ENCODE measurements at regions not wholly inside any gene's neighbourhood (a gene's known extent, or its start where the extent isn't known, plus 50 kb on each side); places are given as distances from the start of the nearest gene placed in this dataset.

- DNase-seq, result no peak
Observed at GRCh38 chr22:49564666-49565515, 262.8 kb downstream of the BRD1 start.

DNA sequence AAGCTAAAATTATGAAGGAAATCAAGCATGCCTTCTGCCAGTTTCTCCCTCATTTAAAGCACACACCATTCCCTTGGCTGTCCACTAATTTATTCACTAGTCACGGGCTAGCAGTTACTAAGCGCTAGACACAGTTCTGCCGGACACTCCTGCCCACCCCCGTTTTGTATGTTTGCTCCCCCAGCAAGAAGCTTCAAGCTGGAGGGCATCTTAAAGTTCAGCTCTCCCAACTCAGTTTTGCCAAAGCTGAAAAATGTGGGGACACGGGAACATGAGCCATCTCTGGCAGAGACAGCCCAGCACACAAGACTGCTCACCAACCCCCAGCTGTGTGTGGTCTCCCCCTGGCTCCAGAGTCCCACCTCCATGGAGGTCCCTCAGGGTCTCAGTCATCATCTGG is 263.6 kb downstream of the BRD1 start:
- DNase-seq, result no peak

DNA sequence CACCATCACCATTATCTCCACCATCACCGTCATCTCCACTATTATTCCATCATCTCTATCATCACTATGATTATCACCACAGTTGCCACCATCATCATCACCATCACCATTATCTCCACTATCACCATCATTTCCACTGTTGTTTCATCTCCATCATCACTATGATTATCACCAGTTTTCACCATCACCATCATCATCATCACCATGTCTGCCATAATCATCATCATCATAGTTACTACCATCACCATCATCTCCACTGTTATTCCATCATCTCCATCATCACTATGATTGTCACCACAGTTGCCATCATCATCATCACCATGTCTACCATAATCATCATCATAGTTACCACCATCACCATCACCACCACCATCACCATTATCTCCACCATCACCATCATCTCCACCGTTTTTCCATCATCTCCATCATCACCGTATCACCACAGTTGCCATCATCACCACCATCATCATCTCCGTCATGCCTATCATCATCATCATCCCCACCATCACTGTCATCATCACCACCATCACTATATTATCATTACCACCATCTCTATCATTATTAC is 264.9 kb downstream of the BRD1 start:
- no peak for DNase-seq

DNA sequence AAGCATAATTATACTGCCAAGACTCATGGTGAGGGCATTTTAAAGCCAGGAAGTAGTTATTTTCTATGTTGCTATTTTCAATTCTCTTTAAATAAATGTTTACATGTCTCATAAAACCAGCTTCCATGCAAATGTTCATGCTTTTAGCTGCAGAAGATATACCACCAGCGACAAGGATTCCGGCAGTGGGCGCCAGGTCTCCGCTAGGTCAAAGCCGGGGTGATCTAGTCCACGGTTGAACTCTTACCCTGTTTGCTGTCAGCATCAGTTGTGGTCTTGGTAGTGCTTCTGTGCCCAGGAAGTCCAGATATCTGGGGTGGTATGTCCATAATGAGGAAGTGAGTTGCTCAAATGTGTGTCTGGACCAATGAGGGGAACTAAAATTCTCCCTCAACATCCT is 265.7 kb downstream of the BRD1 start:
- DNase-seq, result no peak

- no peak for DNase-seq
Observed at GRCh38 chr22:49561338-49561737, 266.3 kb downstream of the BRD1 start.

DNA sequence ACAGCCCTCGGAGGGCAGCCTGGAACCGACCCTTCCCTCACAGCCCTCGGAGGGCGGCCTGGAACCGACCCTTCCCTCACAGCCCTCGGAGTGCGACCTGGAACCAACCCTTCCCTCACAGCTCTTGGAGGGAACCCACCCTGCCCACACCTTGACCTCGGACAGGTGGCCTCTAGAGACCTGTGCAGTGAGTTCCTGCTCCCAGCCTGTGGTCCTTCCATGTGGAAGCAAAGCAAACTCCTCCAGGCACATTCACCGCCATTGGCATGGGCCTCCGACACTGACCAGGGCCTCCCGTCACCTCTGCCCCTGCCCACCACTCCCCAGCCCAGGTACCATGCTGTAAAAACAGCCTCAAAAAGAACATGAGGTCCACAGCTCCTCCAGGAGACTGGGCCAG is 272.1 kb downstream of the BRD1 start:
- DNase-seq, result no peak

DNA sequence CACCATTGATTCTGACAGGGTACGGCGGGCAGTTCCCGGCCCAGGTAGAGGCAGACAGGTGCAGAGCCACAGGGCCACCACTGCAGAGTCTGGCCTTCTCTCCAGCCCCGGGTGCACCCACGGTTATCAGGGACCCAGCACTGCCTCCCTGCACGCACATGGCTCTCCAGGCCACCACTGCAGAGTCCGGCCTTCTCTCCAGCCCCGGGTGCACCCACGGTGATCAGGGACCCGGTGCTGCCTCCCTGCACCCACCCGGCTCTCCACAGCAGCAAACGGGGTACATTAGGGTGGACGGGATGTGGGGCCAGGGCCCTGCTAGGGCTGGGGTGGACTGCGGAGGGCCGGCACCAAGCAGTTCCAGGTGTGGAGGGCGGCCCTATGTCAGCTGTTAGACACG is 272.9 kb downstream of the BRD1 start:
- no peak for DNase-seq

GRCh38 chr22:49554296-49554625 is 273.4 kb downstream of the BRD1 start:
- DNase-seq, result no peak

DNA sequence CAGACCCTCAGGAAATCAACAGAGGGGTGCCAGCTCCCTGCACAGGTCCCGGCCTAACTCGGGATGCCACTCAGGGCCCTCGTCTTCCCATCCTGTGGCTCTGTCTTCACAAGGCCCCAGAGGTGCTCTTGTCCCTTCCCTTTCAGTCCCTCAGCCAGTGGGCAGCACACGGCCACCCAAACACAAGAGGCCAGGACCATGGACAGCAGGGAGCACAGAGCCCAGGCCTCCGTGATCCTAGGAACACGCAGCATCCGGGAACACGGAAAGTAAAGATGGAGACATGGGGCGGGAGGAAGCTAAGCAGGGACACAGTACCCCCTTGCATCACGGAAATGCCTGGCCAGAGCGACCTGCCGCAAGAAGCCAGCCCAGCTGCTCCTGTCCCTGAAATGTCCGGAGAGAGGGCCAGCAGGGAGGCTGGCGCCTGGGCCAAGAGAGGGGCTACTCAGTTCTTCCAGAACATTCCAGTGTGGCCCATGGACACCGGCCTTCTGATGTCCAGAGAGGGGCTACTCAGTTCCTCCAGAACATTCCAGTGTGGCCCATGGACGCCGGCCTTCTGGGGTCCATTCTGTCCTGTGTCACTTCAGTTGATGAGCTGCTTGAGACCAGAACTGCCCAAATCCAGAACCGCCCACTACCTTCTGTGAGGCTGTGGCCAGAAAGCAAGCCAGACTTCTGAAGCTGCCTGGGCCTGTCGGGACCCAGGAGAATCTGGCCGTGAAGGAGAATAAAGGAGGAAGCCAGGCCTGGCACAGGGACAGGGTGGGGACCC is 274.0 kb downstream of the BRD1 start:
- no peak for DNase-seq

- no peak for DNase-seq
Observed at GRCh38 chr22:49553076-49553475, 274.6 kb downstream of the BRD1 start.

GRCh38 chr22:49551897-49552614 is 275.6 kb downstream of the BRD1 start:
- DNase-seq, result no peak

- DNase-seq, result no peak
Observed at GRCh38 chr22:49551446-49551845, 276.2 kb downstream of the BRD1 start.

DNA sequence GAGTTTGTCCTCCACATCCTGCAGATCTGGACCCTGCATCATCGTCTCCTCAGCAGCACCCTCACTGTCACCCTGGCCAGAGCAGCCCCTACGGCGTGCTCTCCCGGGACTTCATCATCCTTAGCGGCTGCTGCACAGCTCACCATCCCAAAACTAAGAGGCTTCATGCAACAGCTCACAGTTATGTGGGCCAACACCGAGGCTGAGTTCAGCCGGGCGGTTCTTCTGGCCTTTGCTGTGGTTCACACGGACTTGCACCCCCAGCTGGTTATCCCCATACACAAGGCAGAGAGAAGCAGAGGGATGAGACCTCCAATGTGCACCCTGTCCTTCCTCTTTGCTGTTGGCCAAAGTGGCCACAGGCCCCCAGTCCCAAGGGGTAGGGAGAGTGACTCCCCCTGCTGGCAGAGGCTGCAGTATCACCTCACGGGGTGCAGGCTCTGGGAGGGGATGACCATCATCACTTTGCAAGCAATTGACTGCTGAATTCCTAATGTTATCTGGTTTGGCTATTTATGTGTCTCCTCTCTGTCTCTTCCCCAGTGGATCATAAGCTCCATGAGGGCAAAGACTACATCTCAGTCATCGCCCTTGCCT is 276.8 kb downstream of the BRD1 start:
- DNase-seq, result no peak

DNA sequence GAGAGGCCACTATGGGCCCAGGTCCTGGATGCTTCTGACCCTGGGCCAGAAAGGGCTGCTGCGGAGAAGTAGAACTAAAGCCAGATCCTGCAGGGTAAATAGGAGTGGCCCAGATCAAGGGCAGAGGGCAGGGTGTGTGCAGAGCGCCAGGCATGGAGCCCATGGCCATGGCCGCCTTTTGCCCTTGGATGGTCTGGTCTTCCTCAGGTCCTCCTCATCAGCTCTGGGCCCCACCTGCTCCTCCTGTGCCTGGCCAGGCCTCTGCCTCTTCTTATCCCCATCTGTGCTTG is 277.6 kb downstream of the BRD1 start:
- no peak for DNase-seq

- no peak for DNase-seq
Observed at GRCh38 chr22:49549256-49550140, 278.2 kb downstream of the BRD1 start.

DNA sequence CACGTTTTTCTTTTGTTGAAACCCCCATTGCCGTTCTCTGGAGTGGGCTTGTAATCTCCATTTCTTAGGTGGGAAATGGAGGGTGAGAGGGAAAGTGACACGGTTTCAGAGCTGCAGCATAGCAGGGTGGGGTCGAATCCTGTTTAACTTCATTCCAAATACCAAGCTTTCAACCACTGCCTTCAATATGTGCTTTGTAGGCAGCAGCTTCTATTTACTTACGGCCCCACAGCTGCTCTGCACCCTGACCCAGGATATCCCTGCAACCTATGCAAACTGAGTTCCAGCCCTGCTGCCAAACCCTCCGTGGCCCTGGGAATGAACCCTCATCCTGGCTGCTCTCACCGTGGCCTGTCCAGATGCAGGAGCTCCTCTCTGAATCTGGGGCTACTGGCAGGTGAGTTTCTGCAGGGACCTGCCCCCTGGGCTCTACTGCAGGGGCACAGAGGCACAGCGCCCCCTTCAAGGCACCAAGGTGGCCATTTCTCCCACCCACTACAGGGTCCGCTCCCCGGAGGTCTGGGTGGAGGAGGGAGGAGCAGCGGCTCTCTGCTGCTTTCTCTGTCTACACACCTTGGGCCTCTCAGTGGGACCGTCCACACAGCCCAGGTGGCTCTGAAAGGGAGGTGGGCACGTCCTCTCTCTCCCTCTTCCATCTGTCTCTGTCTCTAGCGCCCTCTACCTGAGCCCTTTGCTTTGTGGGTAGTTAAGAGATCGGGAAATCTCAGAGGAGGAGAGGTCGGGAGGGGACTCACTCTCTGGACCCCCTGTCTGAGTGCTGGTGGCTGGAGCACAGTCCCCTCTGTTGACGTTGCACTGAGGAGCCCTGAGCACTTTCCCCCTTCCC is 279.1 kb downstream of the BRD1 start:
- DNase-seq, result no peak

- no peak for DNase-seq
Observed at GRCh38 chr22:49547751-49548239, 279.9 kb downstream of the BRD1 start.

GRCh38 chr22:49546811-49547585 is 280.7 kb downstream of the BRD1 start:
- no peak for DNase-seq

- DNase-seq, result no peak
Observed at GRCh38 chr22:49545606-49546005, 282.1 kb downstream of the BRD1 start.

DNA sequence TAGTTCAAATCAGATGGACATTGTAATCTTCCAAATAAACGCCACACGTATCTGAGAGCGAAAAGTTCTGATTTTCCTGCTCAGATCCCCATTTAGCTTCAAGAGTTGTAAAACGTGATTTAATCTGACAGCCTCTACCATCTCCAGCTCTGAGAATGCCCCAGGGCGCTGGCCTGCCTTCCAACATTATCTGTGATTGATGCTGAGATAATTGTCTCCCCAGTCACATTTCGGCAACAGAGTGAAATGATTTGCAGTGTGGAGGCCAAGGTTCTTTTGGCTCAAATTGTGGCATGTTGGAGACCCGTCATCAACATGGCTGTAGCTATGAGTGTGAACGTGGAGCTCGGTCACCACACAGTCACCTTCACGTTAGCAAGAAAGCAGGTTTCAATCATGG is 283.4 kb downstream of the BRD1 start:
- DNase-seq, result no peak

All from NCI-H1417 treated with DMSO at 0.1 percent for 48 hours (cell line).